RWPE1 (cell line): ENCODE measurements at regions not wholly inside any gene's neighbourhood (a gene's known extent, or its start where the extent isn't known, plus 50 kb on each side); places are given as distances from the start of the nearest gene placed in this dataset.

ENCODE experiments used
- CTCF ChIA-PET: fragments of 350-600 bp; sonication (Branson Sonifier 250); formaldehyde crosslinking; extraction: SDS; loops from one replicate; lab custom pipeline; 2021; lab: Yijun Ruan, JAX
- POLR2A ChIA-PET: fragments of 400-600 bp; formaldehyde crosslinking; extraction: SDS; loops from one replicate; lab custom pipeline; 2020; ENCODE audit warnings: antibody characterized with exemption; ENCODE audit not compliant: low non-redundant PET; lab: Yijun Ruan, JAX
- DNase-seq: peaks from one replicate; pipeline ENCODE4 v3.0.0; 2012; ENCODE audit warnings: low spot score
- H3K27ac ChIP-seq: fragments of 450-650 bp; 2 replicates; pipeline ENCODE4 v1.5.1; 2017
- TF ChIP-seq, protein P1 (sequence below): fragments of 450-650 bp; conservative IDR thresholded peaks from 2 replicates; pipeline ENCODE4 v1.5.1; 2017; ENCODE audit warnings: low read depth, mild to moderate bottlenecking

DNA sequence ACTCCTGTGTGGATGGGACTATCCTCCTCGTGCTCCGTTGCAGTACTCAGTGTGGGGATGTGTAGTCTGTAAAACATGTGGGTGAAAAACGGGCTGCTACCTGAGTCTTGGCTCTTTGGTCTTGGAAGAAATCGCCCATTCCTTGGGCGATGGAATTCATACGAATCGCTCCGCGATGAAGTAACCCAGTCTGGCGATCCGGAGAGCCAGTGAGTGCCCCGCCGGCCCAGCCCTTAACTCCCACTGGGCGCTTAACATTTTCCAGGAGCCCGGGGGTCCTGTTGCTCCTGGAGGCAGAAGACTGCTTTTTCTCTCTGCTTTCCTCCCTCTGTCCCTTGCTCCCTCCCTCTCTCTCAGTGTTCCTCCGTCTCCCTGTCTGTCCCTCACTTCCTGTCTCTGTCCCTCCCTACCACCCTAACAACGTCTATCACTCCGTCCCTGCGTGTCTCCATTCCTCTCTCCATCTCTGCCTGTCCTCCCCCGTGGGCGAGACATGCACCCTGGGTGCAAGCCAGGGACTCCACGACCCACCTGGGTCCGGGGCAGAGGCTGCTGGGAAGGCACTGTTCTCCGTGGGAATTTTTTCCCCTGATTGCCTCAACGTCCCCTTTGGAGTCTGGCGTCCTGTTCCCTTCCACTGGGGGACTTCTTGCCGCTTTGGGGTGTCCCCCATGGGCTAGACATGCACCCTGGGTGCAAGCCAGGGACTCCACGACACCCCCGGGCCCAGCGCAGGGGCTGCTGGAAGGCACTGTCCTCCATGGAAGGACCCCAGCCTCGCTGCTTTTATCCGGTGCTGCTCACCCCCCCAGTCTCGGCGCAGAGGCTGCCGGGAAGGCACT is 188.6 kb downstream of the ALG10 start:
- ChIA-PET POLR2A (no interaction called here), CTCF (no interaction called here)
- TF ChIP-seq, protein P1, sequence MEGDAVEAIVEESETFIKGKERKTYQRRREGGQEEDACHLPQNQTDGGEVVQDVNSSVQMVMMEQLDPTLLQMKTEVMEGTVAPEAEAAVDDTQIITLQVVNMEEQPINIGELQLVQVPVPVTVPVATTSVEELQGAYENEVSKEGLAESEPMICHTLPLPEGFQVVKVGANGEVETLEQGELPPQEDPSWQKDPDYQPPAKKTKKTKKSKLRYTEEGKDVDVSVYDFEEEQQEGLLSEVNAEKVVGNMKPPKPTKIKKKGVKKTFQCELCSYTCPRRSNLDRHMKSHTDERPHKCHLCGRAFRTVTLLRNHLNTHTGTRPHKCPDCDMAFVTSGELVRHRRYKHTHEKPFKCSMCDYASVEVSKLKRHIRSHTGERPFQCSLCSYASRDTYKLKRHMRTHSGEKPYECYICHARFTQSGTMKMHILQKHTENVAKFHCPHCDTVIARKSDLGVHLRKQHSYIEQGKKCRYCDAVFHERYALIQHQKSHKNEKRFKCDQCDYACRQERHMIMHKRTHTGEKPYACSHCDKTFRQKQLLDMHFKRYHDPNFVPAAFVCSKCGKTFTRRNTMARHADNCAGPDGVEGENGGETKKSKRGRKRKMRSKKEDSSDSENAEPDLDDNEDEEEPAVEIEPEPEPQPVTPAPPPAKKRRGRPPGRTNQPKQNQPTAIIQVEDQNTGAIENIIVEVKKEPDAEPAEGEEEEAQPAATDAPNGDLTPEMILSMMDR: no peak
- DNase-seq: no peak
- H3K27ac ChIP-seq: no peak overlapping the region

DNA sequence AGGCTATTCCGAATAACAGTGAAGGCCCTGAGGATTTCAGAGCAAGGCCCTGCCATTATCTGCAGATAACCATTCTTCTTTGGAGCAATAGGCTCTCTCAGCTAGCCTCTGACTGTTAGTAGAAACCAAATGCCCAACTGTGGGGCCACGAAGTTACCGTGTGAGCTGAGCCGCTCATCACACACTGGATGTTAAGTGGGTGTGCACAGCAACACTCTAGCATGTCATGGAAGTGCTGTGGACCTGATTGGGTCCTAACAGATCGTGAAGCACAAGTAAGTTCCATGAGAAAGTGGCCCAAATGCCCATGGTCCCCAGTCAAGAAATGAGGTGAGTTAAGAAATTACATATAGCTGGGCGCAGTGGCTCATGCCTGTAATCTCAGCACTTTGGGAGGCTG is 190.4 kb downstream of the ALG10 start:
- H3K27ac ChIP-seq: no peak overlapping the region
- CTCF ChIA-PET: interaction anchor here (1.3 kb wide), 1 partner anchor 90 kb away, joined by 4 read pairs; no protein-coding TSS in a partner anchor

DNA sequence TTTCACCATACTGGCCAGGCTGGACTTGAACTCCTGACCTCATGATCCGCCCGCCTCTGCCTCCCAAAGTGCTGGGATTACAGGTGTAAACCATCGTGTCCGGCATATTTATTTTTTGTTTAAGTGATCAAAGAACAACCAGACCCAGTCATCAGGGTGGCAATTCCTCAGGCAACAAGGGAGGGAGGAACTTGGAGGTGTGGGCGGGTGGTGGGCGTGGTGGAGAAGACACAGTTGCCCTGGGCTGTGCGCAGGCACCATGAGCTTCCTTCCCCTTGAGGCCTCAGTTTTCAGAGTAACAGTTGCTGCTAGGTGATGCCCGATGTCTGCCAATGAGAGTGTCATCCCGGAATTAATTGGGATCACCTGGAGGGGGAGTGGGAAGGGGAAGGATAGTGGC is 191.7 kb downstream of the ALG10 start:
- ChIA-PET POLR2A (no interaction called here), CTCF (interaction anchor here (0.7 kb wide), 2 partner anchors 175 to 429 kb away, joined by 3 read pairs; no protein-coding TSS in a partner anchor)
- no peak overlapping the region for H3K27ac ChIP-seq
- TF ChIP-seq, protein P1: no peak
- no peak for DNase-seq

More for the DNA sequence above, 190.4 kb downstream of the ALG10 start:
- TF ChIP-seq, protein P1: no peak
- POLR2A ChIA-PET: no interaction called here
- no peak for DNase-seq

GRCh38 chr12:34215213-34215892 is 193.1 kb downstream of the ALG10 start:
- CTCF ChIA-PET: no interaction called here
- POLR2A ChIA-PET: no interaction called here

GRCh38 chr12:34215893-34216285 is 193.6 kb downstream of the ALG10 start:
- no peak for DNase-seq
- ChIA-PET POLR2A (no interaction called here), CTCF (no interaction called here)

More at GRCh38 chr12:34215213-34215892, 193.1 kb downstream of the ALG10 start:
- no peak overlapping the region for H3K27ac ChIP-seq
- TF ChIP-seq, protein P1: no peak
- DNase-seq: no peak

DNA sequence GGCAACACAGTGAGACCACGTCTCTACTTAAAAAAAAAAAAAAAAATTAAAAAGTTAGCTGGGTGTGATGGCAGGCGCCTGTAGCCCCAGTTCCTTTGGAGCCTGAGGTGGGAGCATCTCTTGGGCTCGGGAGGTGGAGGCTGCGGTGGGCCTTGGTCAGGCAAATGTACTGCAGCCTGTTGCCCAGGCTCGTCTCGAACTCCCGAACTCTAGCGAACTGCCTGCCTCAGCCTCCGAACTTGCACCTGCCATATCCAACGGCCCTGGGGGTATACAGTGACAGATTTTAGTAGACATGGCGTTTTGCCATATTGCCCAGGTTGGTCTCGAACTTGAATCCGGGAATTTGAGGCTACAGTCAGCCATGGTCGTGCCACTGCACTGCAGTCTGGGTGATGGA is 195.4 kb downstream of the ALG10 start:
- no peak overlapping the region for H3K27ac ChIP-seq
- DNase-seq: no peak
- TF ChIP-seq, protein P1: no peak
- POLR2A ChIA-PET: no interaction called here
- CTCF ChIA-PET: interaction anchor here (0.6 to 1.2 kb wide), 4 partner anchors 41 to 95 kb away, joined by 3 to 5 read pairs (median 4); no protein-coding TSS in a partner anchor

More at GRCh38 chr12:34215893-34216285, 193.6 kb downstream of the ALG10 start:
- TF ChIP-seq, protein P1: no peak
- no peak overlapping the region for H3K27ac ChIP-seq
